GM19463 (cell line): ENCODE measurements at regions not wholly inside any gene's neighbourhood (a gene's known extent, or its start where the extent isn't known, plus 50 kb on each side); places are given as distances from the start of the nearest gene placed in this dataset.
"Not testable (repeated sequence)": the region's sequence is repeated elsewhere in the genome, so short reads cannot be mapped to it uniquely, and the experiment has no call there.

Experiments
- ATAC-seq: cut with Tn5 transposase; IDR thresholded peaks from one replicate; pipeline ENCODE4 v1.9.1; 2021; ENCODE audit warnings: mild to moderate bottlenecking, moderate library complexity; ENCODE audit not compliant: unreplicated experiment

GRCh38 chr1:73104749-73105148 is 822.4 kb upstream of the NEGR1 start:
- no peak for ATAC-seq

- no peak for ATAC-seq
Observed at GRCh38 chr1:73100216-73100615, 817.9 kb upstream of the NEGR1 start.

DNA sequence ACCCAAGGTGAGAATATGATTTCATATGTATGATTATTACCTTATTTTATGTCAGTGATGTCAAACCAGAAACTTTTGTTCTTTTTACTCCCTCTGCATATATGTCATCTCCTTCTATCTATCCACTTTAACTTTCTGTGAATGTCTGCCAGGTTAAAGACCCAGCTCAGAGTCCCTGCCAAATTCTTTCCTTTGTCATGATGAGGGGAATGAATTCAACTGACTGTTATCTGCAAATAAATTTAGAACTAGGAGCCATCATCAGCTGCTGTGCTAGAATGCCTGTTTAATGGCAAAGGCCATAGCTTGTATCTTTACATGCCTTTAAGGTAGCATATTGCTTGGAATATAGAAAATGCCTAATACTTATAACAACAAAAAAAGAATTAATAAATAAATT is 815.6 kb upstream of the NEGR1 start:
- ATAC-seq = no peak

DNA sequence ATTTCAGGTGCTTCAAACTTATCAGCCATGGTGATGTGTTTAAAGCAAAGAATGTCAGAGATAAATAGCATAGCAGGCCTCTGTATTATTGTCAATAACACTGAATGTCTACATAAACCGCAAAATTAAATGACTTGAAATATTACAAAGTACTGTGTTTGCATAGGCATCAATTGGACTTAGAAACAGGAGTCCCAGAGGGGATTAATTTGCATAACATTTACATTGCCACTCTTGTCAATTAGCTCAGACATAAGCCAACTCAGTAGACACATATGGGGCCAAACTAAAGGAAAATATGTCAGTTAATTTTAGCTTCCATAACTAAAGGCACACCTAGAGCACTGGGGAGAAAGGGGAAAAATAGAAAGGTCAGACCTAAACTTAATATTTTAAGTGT is 814.5 kb upstream of the NEGR1 start:
- no peak for ATAC-seq

DNA sequence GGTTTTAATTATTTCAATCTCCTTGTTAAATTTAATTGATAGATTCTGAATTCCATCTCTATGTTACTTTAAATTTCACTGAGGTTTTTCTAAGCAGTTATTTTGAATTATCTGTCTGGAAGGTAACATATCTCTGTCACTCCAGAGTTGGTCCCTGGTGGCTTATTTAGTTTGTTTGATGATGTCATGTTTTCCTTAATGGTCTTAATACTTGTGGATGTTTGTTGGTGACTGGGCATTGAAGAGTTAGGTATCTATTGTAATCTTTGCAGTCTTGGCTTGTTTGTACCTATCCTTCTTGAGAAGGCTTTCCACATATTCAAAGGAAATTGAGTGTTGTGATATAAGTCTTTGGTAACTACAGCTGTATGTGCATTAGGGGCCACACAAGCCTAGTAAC is 810.0 kb upstream of the NEGR1 start:
- no peak for ATAC-seq

DNA sequence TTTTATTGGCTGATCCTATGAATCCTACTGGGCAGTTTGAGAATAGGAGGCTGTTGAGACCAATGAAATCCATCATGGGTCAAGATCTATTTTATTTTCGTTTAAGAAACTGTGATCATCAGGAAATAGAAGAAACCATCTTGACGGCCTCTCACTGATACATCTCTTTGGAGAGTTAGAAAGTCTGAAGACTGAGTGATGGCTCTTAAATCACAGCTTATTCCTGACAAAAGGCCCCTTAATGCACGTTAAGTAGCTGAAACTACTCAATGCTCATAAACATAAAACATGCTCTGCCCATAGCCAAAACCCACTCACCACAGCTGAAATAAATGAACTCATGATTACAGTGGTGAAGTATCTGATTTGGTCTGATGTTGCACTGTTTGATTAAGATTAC is 784.5 kb upstream of the NEGR1 start:
- no peak for ATAC-seq

GRCh38 chr1:73065339-73066041 is 783.2 kb upstream of the NEGR1 start:
- no peak for ATAC-seq

DNA sequence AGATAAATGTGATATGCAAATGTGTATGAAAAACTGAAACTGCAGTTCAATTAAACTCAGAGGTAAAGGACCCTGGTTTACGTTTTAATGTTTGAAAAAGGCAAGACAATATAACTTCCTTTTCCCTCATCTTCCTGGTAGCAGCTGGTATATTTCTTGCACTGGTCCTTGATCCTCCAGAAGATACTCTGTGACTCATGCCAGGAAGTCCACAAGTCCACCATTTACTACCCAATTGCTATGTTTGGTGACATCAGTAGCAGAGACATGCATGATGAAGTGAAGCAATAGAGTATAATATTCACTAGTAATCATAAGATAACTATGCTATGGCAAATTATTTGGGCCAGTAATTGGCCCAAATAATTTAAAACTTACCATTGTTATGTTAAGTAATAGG is 774.5 kb upstream of the NEGR1 start:
- ATAC-seq = no peak

GRCh38 chr1:73044241-73045036 is 762.1 kb upstream of the NEGR1 start:
- ATAC-seq = no peak

GRCh38 chr1:73042403-73042802 is 760.1 kb upstream of the NEGR1 start:
- no peak for ATAC-seq

GRCh38 chr1:73040811-73041210 is 758.5 kb upstream of the NEGR1 start:
- ATAC-seq = no peak

GRCh38 chr1:73034271-73034670 is 751.9 kb upstream of the NEGR1 start:
- no peak for ATAC-seq

- no peak for ATAC-seq
Observed at GRCh38 chr1:73033640-73034039, 751.3 kb upstream of the NEGR1 start.

DNA sequence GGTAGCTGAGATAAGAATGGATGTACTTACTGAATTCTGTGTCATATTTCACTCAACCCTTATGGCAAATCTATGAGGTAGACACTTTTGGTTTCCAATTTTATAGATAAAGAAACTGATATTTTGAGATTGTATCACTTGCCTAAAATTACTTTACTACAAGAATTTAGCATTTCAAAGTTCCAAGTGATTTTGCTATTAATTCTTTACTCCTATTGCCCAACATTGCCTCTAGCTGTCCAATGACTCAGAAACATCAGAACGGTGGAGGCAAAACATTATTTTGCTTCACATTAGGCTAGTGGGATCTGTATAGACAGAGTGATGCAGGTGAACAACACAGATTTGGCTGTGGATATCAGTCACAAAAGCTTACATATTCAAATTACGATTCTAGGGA is 747.2 kb upstream of the NEGR1 start:
- no peak for ATAC-seq

DNA sequence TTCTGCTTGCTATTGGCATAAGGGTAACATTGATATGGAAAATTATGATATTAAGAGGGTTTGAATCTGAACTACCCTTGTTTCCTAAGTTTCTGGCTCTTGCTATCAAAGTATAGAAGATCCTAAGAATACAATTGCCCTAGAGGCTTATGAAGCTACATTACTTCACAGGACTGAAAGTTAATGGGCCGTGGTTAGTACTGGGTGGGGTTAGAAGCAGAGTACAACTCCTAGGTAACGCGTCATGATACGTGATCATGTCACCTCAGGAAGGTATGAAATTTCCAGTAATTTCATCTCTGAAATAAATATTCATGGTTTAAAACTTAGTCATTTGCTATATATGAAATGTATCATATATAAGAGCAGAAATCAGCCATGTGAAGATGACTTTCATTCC is 743.8 kb upstream of the NEGR1 start:
- ATAC-seq = no peak

- ATAC-seq = no peak
Observed at GRCh38 chr1:73009938-73010337, 727.6 kb upstream of the NEGR1 start.

GRCh38 chr1:73009311-73009710 is 727.0 kb upstream of the NEGR1 start:
- ATAC-seq = no peak

- no peak for ATAC-seq
Observed at GRCh38 chr1:72997624-72998023, 715.3 kb upstream of the NEGR1 start.

- ATAC-seq = no peak
Observed at GRCh38 chr1:72997041-72997440, 714.7 kb upstream of the NEGR1 start.

GRCh38 chr1:72987871-72988270 is 705.5 kb upstream of the NEGR1 start:
- not testable (repeated sequence) for ATAC-seq

GRCh38 chr1:72986591-72987290 is 704.4 kb upstream of the NEGR1 start:
- no peak for ATAC-seq

- ATAC-seq = not testable (repeated sequence)
Observed at GRCh38 chr1:72985024-72985423, 702.7 kb upstream of the NEGR1 start.
